MCF 10A (cell line): ENCODE measurements at regions not wholly inside any gene's neighbourhood (a gene's known extent, or its start where the extent isn't known, plus 50 kb on each side); places are given as distances from the start of the nearest gene placed in this dataset.
"Not testable (repeated sequence)": the region's sequence is repeated elsewhere in the genome, so short reads cannot be mapped to it uniquely, and the experiment has no call there.

Experiments used
- BruUV-seq: library from RNA; stranded (reverse); fragments of 400-500 nt; replicated peaks from 2 replicates; lab custom pipeline; 2021; lab: Mats Ljungman, UMichigan
- CTCF ChIA-PET: fragments of 300-600 bp; sonication (Branson Sonifier 250); formaldehyde crosslinking; extraction: SDS; loops from one replicate; lab custom pipeline; 2021; ENCODE audit warnings: antibody characterized with exemption, inconsistent platforms; lab: Yijun Ruan, JAX
- POLR2A ChIA-PET: fragments of 300-600, 350-650 bp; sonication (Branson Sonifier 250); formaldehyde crosslinking; extraction: SDS; loops from one replicate; lab custom pipeline; 2020; ENCODE audit warnings: antibody characterized with exemption, inconsistent platforms; lab: Yijun Ruan, JAX
- DNase-seq: peaks from one replicate; pipeline ENCODE4 v3.0.0-alpha.2; 2018; ENCODE audit not compliant: unreplicated experiment
- H3K27ac Mint-ChIP-seq: one replicate; pipeline ENCODE4 v1.8.0; 2022; ENCODE audit warnings: mild to moderate bottlenecking, low read depth, mixed read lengths; ENCODE audit not compliant: unreplicated experiment
- H3K27me3 Mint-ChIP-seq: one replicate; pipeline ENCODE4 v1.8.0; 2022; ENCODE audit warnings: mixed read lengths; ENCODE audit not compliant: insufficient read depth, unreplicated experiment
- H3K36me3 Mint-ChIP-seq: one replicate; pipeline ENCODE4 v1.8.0; 2022; ENCODE audit warnings: mild to moderate bottlenecking, moderate library complexity, mixed read lengths; ENCODE audit not compliant: insufficient read depth, unreplicated experiment
- H3K4me1 Mint-ChIP-seq: one replicate; pipeline ENCODE4 v1.8.0; 2022; ENCODE audit warnings: mixed read lengths; ENCODE audit not compliant: insufficient read depth, unreplicated experiment
- H3K4me3 Mint-ChIP-seq: one replicate; pipeline ENCODE4 v1.8.0; 2022; ENCODE audit warnings: mild to moderate bottlenecking, moderate library complexity, mixed read lengths; ENCODE audit not compliant: unreplicated experiment
- H3K9me3 Mint-ChIP-seq: one replicate; pipeline ENCODE4 v1.8.0; 2022; ENCODE audit warnings: mixed read lengths; ENCODE audit not compliant: unreplicated experiment
- intact Hi-C: fragments of 100-400 bp; cut with micrococcal nuclease; formaldehyde crosslinking; loops from 2 replicates; pipeline ENCODE4 v1.14.1; 2022
- TF ChIP-seq, protein P1 (sequence below): fragments of 200-600 bp; IDR thresholded peaks from one replicate; pipeline ENCODE4 v1.8.0; 2022; ENCODE audit warnings: antibody characterized with exemption, mild to moderate bottlenecking; ENCODE audit not compliant: unreplicated experiment

DNA sequence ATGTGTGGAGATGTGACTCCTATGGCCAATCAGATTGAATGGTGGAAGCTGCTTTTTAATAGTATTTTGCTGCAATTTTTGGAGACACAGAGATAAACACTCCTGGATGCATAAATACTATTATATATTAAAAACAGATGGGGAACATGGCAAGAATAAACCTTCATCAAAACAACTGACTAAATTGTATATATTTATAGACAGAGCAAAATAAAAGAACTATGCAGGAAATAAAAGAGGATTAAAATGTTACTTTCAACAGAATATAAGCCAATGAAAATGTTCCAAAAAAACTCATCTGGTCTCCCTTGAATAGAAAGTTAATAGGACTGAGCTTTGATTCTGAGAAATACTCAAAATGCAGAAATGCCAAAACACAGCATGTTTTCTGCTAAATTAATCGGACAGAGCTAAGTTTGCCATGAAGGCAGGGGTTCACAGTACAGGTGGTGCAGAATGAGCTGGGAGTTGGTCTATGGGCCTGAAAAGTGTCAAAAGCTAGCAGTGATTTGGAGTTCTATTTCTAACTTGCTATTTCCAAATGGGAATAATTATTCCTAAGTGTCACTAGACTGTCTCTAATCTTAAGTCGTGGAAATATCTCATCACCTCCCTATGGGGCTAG lies 227.2 kb downstream of the CNTN3 start:
- H3K4me3 Mint-ChIP-seq, result no peak overlapping the region
- TF ChIP-seq, protein P1, sequence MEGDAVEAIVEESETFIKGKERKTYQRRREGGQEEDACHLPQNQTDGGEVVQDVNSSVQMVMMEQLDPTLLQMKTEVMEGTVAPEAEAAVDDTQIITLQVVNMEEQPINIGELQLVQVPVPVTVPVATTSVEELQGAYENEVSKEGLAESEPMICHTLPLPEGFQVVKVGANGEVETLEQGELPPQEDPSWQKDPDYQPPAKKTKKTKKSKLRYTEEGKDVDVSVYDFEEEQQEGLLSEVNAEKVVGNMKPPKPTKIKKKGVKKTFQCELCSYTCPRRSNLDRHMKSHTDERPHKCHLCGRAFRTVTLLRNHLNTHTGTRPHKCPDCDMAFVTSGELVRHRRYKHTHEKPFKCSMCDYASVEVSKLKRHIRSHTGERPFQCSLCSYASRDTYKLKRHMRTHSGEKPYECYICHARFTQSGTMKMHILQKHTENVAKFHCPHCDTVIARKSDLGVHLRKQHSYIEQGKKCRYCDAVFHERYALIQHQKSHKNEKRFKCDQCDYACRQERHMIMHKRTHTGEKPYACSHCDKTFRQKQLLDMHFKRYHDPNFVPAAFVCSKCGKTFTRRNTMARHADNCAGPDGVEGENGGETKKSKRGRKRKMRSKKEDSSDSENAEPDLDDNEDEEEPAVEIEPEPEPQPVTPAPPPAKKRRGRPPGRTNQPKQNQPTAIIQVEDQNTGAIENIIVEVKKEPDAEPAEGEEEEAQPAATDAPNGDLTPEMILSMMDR, result no peak

DNA sequence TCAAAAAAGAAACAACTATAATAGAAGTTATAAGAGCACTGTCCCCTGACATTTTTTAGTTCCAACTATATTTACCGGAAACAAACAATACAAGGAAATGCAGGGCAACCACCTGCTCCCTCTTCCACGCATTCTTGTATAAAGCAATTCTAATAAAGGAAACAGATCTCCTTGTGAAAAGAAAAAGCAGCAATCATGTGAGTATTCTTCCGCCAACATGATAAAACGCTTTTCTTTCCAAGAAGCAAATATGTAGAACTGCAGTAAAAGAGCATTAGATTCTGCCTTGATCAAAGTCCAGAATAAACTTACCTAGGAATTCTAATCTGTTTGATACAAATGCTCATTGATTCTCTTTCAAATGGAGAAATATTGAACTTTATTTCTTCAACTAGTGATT lies 230.3 kb downstream of the CNTN3 start:
- no TSS peak for BruUV-seq
- Mint-ChIP-seq H3K27ac (no peak overlapping the region), H3K9me3 (peaks cover 7% of the 10 kb centered on the region), H3K4me1 (no peaks in the 10 kb centered on the region), H3K4me3 (no peak overlapping the region), H3K27me3 (no peaks in the 10 kb centered on the region), H3K36me3 (no peaks in the 10 kb centered on the region)
- no peak for DNase-seq
- intact Hi-C loops, result no loop called here
- CTCF ChIA-PET, result no interaction called here
- TF ChIP-seq, protein P1, result no peak
- POLR2A ChIA-PET, result no interaction called here

More for the DNA sequence above, 227.2 kb downstream of the CNTN3 start:
- Mint-ChIP-seq H3K4me1 (no peaks in the 10 kb centered on the region), H3K27ac (no peak overlapping the region), H3K36me3 (no peaks in the 10 kb centered on the region), H3K27me3 (no peaks in the 10 kb centered on the region), H3K9me3 (peaks cover 7% of the 10 kb centered on the region)
- CTCF ChIA-PET, result no interaction called here
- POLR2A ChIA-PET, result no interaction called here
- intact Hi-C loops, result no loop called here
- no peak for DNase-seq
- no TSS peak for BruUV-seq

DNA sequence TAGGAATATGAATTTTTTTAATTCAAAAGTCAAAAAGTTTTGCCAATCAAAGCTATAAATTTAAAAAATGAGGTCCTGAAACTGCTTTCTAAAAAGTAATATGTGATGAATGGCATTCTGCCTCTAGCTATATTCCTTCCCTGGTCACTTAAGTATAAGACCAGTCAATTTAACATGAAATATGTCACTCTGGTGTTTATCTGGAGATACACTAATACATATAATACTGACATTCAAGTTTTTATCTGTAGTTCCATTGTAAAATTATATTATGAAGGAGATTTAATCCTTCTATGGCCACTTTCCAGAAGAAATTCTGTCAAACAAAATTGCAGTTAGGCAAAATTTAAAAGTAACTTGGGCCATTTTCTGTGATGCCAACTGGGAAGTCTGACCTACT lies 236.8 kb downstream of the CNTN3 start:
- intact Hi-C loops, result loop anchor here (5.0 kb wide), 1 partner anchor 255 kb away; no protein-coding TSS in a partner anchor

DNA sequence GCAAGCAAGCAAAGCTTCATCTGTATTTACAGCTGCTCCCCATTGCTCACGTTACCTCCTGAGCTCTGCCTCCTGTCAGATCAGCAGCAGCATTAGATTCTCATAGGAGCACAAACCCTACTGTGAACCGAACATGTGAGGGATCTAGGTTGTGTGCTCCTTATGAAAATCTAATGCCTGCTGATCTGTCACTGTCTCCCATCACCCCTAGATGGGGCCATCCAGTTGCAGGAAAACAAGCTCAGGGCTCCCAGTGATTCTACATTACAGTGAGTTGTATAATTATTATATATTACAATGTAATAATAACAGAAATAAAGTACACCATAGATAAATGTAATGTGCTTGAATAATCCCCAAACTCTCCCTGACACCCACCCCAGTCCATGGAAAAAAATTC lies 238.1 kb downstream of the CNTN3 start:
- DNase-seq, result peak; percentile 16
- intact Hi-C loops, result loop anchor here (5.0 kb wide), 1 partner anchor 256 kb away; no protein-coding TSS in a partner anchor
- TF ChIP-seq, protein P1, result peak; percentile 28
- CTCF ChIA-PET, H3K4me1 Mint-ChIP-seq, H3K36me3 Mint-ChIP-seq, POLR2A ChIA-PET, H3K27me3 Mint-ChIP-seq, H3K27ac Mint-ChIP-seq, BruUV-seq, H3K4me3 Mint-ChIP-seq: not testable (repeated sequence)
- peaks cover 19% of the 10 kb centered on the region for H3K9me3 Mint-ChIP-seq

More for the DNA sequence above, 236.8 kb downstream of the CNTN3 start:
- TF ChIP-seq, protein P1, result no peak
- Mint-ChIP-seq H3K36me3 (no peaks in the 10 kb centered on the region), H3K4me3 (no peak overlapping the region), H3K27ac (no peak overlapping the region), H3K27me3 (no peaks in the 10 kb centered on the region), H3K4me1 (no peaks in the 10 kb centered on the region), H3K9me3 (peaks cover 7% of the 10 kb centered on the region)
- ChIA-PET POLR2A (no interaction called here), CTCF (interaction anchor here (0.6 kb wide), 1 partner anchor 691 kb away, joined by 4 read pairs; no protein-coding TSS in a partner anchor)
- BruUV-seq, result no TSS peak
- no peak for DNase-seq
